ENCODE measurements at regions not wholly inside any gene's neighbourhood (a gene's known extent, or its start where the extent isn't known, plus 50 kb on each side); places are given as distances from the start of the nearest gene placed in this dataset.

GRCh38 chr6:23357185-23357766 is 768.7 kb upstream of the NRSN1 start:
- no peak for DNase-seq (ENCODE audit: low read depth, low spot score)

GRCh38 chr6:23365732-23366131 is 760.3 kb upstream of the NRSN1 start:
- no peak for DNase-seq (ENCODE audit: low read depth, low spot score)

GRCh38 chr6:23367311-23367710 is 758.7 kb upstream of the NRSN1 start:
- DNase-seq (ENCODE audit: low read depth, low spot score): no peak

GRCh38 chr6:23368557-23368956 is 757.5 kb upstream of the NRSN1 start:
- no peak for DNase-seq (ENCODE audit: low read depth, low spot score)

- DNase-seq (ENCODE audit: low read depth, low spot score): no peak
These were observed 756.0 kb upstream of the NRSN1 start for GRCh38 chr6:23370051-23370450.

GRCh38 chr6:23371132-23371915 is 754.7 kb upstream of the NRSN1 start:
- DNase-seq (ENCODE audit: low read depth, low spot score): no peak

GRCh38 chr6:23377830-23378229 is 748.2 kb upstream of the NRSN1 start:
- DNase-seq (ENCODE audit: low read depth, low spot score): no peak

- no peak for DNase-seq (ENCODE audit: low read depth, low spot score)
These were observed 745.5 kb upstream of the NRSN1 start for GRCh38 chr6:23380465-23380864.

GRCh38 chr6:23388086-23388783 is 737.8 kb upstream of the NRSN1 start:
- DNase-seq (ENCODE audit: low read depth, low spot score): no peak

GRCh38 chr6:23389386-23389785 is 736.6 kb upstream of the NRSN1 start:
- no peak for DNase-seq (ENCODE audit: low read depth, low spot score)

- no peak for DNase-seq (ENCODE audit: low read depth, low spot score)
These were observed 735.8 kb upstream of the NRSN1 start for GRCh38 chr6:23390221-23390620.

GRCh38 chr6:23394681-23395080 is 731.3 kb upstream of the NRSN1 start:
- no peak for DNase-seq (ENCODE audit: low read depth, low spot score)

GRCh38 chr6:23395381-23395780 is 730.6 kb upstream of the NRSN1 start:
- DNase-seq (ENCODE audit: low read depth, low spot score): no peak

- DNase-seq (ENCODE audit: low read depth, low spot score): no peak
These were observed 729.1 kb upstream of the NRSN1 start for GRCh38 chr6:23396949-23397348.

GRCh38 chr6:23403460-23403859 is 722.6 kb upstream of the NRSN1 start:
- DNase-seq (ENCODE audit: low read depth, low spot score): no peak

- DNase-seq (ENCODE audit: low read depth, low spot score): no peak
These were observed 716.5 kb upstream of the NRSN1 start for GRCh38 chr6:23409531-23409930.

- no peak for DNase-seq (ENCODE audit: low read depth, low spot score)
These were observed 715.6 kb upstream of the NRSN1 start for GRCh38 chr6:23410439-23410838.

GRCh38 chr6:23412770-23413169 is 713.2 kb upstream of the NRSN1 start:
- DNase-seq (ENCODE audit: low read depth, low spot score): no peak

- peak; percentile 4 for DNase-seq (ENCODE audit: low read depth, low spot score)
These were observed 712.5 kb upstream of the NRSN1 start for GRCh38 chr6:23413327-23414050.

- peak; percentile 73 for DNase-seq (ENCODE audit: low read depth, low spot score)
These were observed 712.0 kb upstream of the NRSN1 start for GRCh38 chr6:23414051-23414445.

- no peak for DNase-seq (ENCODE audit: low read depth, low spot score)
These were observed 711.1 kb upstream of the NRSN1 start for GRCh38 chr6:23414922-23415321.

GRCh38 chr6:23415819-23416427 is 710.1 kb upstream of the NRSN1 start:
- no peak for DNase-seq (ENCODE audit: low read depth, low spot score)

All from astrocyte of the hippocampus (primary cell).